GM23338 (cell line): ENCODE measurements at regions not wholly inside any gene's neighbourhood (a gene's known extent, or its start where the extent isn't known, plus 50 kb on each side); places are given as distances from the start of the nearest gene placed in this dataset.

Experiments used
- ATAC-seq: fragments of 200-7000 bp; cut with Tn5 transposase; 3 replicates; pipeline ENCODE4 v1.9.1; 2020
- DNase-seq: peaks from one replicate; pipeline ENCODE4 v3.0.0-alpha.2; 2015; ENCODE audit warnings: low spot score
- H2AFZ ChIP-seq: fragments of 200-600 bp; sonication (generic); 2 replicates; pipeline ENCODE4 v1.8.0; 2016; ENCODE audit warnings: antibody characterized with exemption, mild to moderate bottlenecking, moderate library complexity
- H3F3A ChIP-seq: fragments of 200-600 bp; sonication (generic); replicated peaks from 2 replicates; pipeline ENCODE4 v1.8.0; 2017; ENCODE audit warnings: antibody characterized with exemption, mixed run types, low read depth
- H3K27ac ChIP-seq: fragments of 200-600 bp; sonication (generic); 2 replicates; pipeline ENCODE4 v1.6.1; 2016; ENCODE audit warnings: low read depth
- H3K27me3 ChIP-seq: fragments of 200-600 bp; sonication (generic); 2 replicates; pipeline ENCODE4 v1.8.0; 2016; ENCODE audit warnings: mild to moderate bottlenecking, mixed run types, moderate library complexity; ENCODE audit not compliant: insufficient read depth
- H3K36me3 ChIP-seq: fragments of 200-600 bp; sonication (generic); 2 replicates; pipeline ENCODE4 v1.8.0; 2016; ENCODE audit warnings: mild to moderate bottlenecking; ENCODE audit not compliant: insufficient read depth
- H3K4me1 ChIP-seq: fragments of 200-600 bp; sonication (generic); 2 replicates; pipeline ENCODE4 v1.8.0; 2016; ENCODE audit warnings: mild to moderate bottlenecking, moderate library complexity; ENCODE audit not compliant: insufficient read depth
- H3K4me2 ChIP-seq: fragments of 200-600 bp; sonication (generic); 2 replicates; pipeline ENCODE4 v1.7.1; 2017; ENCODE audit warnings: mixed run types
- H3K4me3 ChIP-seq: fragments of 200-600 bp; sonication (generic); 2 replicates; pipeline ENCODE4 v1.6.1; 2016; ENCODE audit warnings: mixed run types
- H3K79me2 ChIP-seq: fragments of 200-600 bp; sonication (generic); replicated peaks from 2 replicates; pipeline ENCODE4 v1.8.0; 2017; ENCODE audit warnings: mild to moderate bottlenecking; ENCODE audit not compliant: insufficient read depth
- H3K9me2 ChIP-seq: fragments of 200-600 bp; sonication (generic); 2 replicates; pipeline ENCODE4 v1.8.0; 2017; ENCODE audit not compliant: insufficient read depth
- H4K20me1 ChIP-seq: fragments of 200-600 bp; sonication (generic); replicated peaks from 2 replicates; pipeline ENCODE4 v1.8.0; 2017; ENCODE audit warnings: mild to moderate bottlenecking; ENCODE audit not compliant: insufficient read depth
- H3K27ac Mint-ChIP-seq: 2 replicates; pipeline ENCODE4 v1.8.0; 2020; ENCODE audit warnings: inconsistent platforms, mild to moderate bottlenecking, moderate library complexity, mixed read lengths
- H3K27me3 Mint-ChIP-seq: 3 replicates; pipeline ENCODE4 v1.8.0; 2022; ENCODE audit warnings: low read depth, mild to moderate bottlenecking, moderate library complexity, mixed read lengths, inconsistent platforms; ENCODE audit not compliant: insufficient read depth, poor library complexity
- H3K36me3 Mint-ChIP-seq: 3 replicates; pipeline ENCODE4 v1.8.0; 2021; ENCODE audit warnings: low read depth, mild to moderate bottlenecking, inconsistent platforms, moderate library complexity, mixed read lengths
- H3K4me1 Mint-ChIP-seq: 3 replicates; pipeline ENCODE4 v1.8.0; 2020; ENCODE audit warnings: mild to moderate bottlenecking, inconsistent platforms, mixed read lengths
- H3K4me3 Mint-ChIP-seq: 3 replicates; pipeline ENCODE4 v1.8.0; 2021; ENCODE audit warnings: moderate library complexity, mild to moderate bottlenecking, inconsistent platforms, mixed read lengths
- H3K9me3 Mint-ChIP-seq: 3 replicates; pipeline ENCODE4 v1.8.0; 2020; ENCODE audit warnings: moderate library complexity, mild to moderate bottlenecking, inconsistent platforms, mixed read lengths
- CREB1 ChIP-seq: fragments of 250-450 bp; sonication (Bioruptor Pico); IDR thresholded peaks from 2 replicates; pipeline ENCODE4 v1.5.0; 2020; ENCODE audit warnings: low read depth, mild to moderate bottlenecking, moderate library complexity
- EZH2 ChIP-seq: fragments of 200-600 bp; sonication (generic); IDR thresholded peaks from one replicate; pipeline ENCODE4 v1.8.0; 2017; ENCODE audit warnings: antibody characterized with exemption, mild to moderate bottlenecking, low read depth; ENCODE audit not compliant: unreplicated experiment
- EZH2phosphoT487 ChIP-seq: fragments of 200-600 bp; sonication (generic); IDR thresholded peaks from one replicate; pipeline ENCODE4 v1.8.1; 2018; ENCODE audit warnings: antibody characterized with exemption; ENCODE audit not compliant: unreplicated experiment
- JUNB ChIP-seq: IDR thresholded peaks from one replicate; pipeline ENCODE4 v1.6.1; 2016; ENCODE audit warnings: antibody characterized with exemption; ENCODE audit not compliant: unreplicated experiment
- NANOG ChIP-seq: IDR thresholded peaks from 2 replicates; pipeline ENCODE4 v1.6.1; 2016; ENCODE audit warnings: antibody characterized with exemption, borderline replicate concordance
- POLR2AphosphoS5 ChIP-seq: IDR thresholded peaks from 2 replicates; pipeline ENCODE4 v1.6.1; 2016; ENCODE audit warnings: antibody characterized with exemption, low read depth
- STAT1 ChIP-seq: IDR thresholded peaks from one replicate; pipeline ENCODE4 v1.6.1; 2016; ENCODE audit warnings: antibody characterized with exemption; ENCODE audit not compliant: unreplicated experiment
- ZNF114 ChIP-seq: fragments of 250-450 bp; sonication (Bioruptor Pico); IDR thresholded peaks from 2 replicates; pipeline ENCODE4 v1.5.0; 2020; ENCODE audit warnings: mild to moderate bottlenecking, moderate library complexity
- ZNF331 ChIP-seq: fragments of 250-450 bp; sonication (Bioruptor Pico); IDR thresholded peaks from 2 replicates; pipeline ENCODE4 v1.5.0; 2020; ENCODE audit warnings: low read depth, mild to moderate bottlenecking, moderate library complexity
- ZNF462 ChIP-seq: fragments of 250-450 bp; sonication (Bioruptor Pico); IDR thresholded peaks from 2 replicates; pipeline ENCODE4 v1.5.0; 2020; ENCODE audit warnings: mild to moderate bottlenecking, moderate library complexity
- TF ChIP-seq, protein P1 (sequence below): IDR thresholded peaks from 2 replicates; pipeline ENCODE4 v1.6.1; 2016; ENCODE audit warnings: antibody characterized with exemption
- TF ChIP-seq, protein P2 (sequence below), 2 experiments: fragments of 200-600 bp in 1 of 2; sonication (generic) in 1 of 2; conservative IDR thresholded peaks; 2 replicates each; pipeline versions ENCODE4 v1.5.1 to v1.6.1; 2016 to 2017; ENCODE audit warnings: antibody characterized with exemption in 2 of 2, low read depth in 2 of 2, mild to moderate bottlenecking in 2 of 2, moderate library complexity in 1 of 2

DNA sequence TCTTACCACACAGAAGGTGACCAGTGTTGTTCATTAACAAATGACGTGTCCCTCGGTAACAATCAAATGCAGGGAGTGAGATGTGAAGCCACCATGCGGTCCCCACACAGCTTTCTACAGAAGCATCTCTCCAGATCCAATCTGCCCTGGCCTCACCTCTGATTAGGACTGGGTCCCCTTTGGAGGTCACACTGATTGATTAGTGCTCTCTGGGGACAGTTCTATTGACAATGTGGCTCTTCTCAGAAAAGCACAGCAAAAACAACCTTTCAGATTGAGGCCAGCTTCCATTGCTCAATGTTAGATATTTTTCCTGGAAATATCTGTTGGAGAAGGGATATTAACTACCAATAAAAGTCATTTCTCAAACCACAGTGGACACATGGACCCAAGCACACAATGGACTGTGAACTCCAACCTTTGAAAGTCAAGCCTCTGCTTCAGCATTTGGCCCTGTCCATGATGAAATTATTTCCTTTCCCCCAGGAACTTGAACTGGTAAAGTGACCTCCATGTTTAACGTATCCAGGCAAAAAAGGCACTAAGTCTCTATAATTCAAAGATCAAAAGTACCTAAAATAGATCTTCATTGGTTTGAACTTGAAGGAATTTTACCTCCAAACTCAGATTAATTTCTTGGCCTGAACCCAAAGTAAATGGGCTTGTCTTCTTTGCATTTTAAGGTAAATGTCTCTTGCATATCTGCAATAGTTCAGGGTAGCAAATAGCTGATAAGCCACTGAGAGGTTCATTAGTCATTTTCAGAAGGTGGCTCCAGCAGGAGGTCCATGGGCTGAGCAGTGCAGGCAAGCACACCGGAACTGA, 118.5 kb downstream of the FOXA2 start:
- Mint-ChIP-seq H3K9me3 (no peaks in the 10 kb centered on the region), H3K4me1 (peaks cover 19% of the 10 kb centered on the region), H3K36me3 (no peaks in the 10 kb centered on the region), H3K27ac (no peak overlapping the region), H3K4me3 (no peak overlapping the region), H3K27me3 (peaks cover 16% of the 10 kb centered on the region)
- Histone ChIP-seq H3K4me3 (no peak overlapping the region), H4K20me1 (peaks cover 11% of the 10 kb centered on the region; the same call in 1 of the 2 replicates), H3F3A (no peaks in the 10 kb centered on the region), H2AFZ (no peak overlapping the region), H3K36me3 (no peaks in the 10 kb centered on the region), H3K27me3 (peaks cover 23% of the 10 kb centered on the region), H3K79me2 (no peaks in the 10 kb centered on the region), H3K4me2 (no peak overlapping the region), H3K4me1 (peaks cover 17% of the 10 kb centered on the region), H3K27ac (no peak overlapping the region), H3K9me2 (no peaks in the 10 kb centered on the region)
- ATAC-seq (no peak), DNase-seq (no peak)
- TF ChIP-seq ZNF462 (no peak), EZH2phosphoT487 (no peak), ZNF331 (CRISPR knock-in tag) (no peak), STAT1 (no peak), POLR2AphosphoS5 (no peak), EZH2 (no peak), JUNB (no peak), NANOG (no peak), CREB1 (CRISPR knock-in tag) (no peak), ZNF114 (CRISPR knock-in tag) (no peak)
- TF ChIP-seq, protein P1, sequence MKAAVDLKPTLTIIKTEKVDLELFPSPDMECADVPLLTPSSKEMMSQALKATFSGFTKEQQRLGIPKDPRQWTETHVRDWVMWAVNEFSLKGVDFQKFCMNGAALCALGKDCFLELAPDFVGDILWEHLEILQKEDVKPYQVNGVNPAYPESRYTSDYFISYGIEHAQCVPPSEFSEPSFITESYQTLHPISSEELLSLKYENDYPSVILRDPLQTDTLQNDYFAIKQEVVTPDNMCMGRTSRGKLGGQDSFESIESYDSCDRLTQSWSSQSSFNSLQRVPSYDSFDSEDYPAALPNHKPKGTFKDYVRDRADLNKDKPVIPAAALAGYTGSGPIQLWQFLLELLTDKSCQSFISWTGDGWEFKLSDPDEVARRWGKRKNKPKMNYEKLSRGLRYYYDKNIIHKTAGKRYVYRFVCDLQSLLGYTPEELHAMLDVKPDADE = no peak
- TF ChIP-seq, protein P2, sequence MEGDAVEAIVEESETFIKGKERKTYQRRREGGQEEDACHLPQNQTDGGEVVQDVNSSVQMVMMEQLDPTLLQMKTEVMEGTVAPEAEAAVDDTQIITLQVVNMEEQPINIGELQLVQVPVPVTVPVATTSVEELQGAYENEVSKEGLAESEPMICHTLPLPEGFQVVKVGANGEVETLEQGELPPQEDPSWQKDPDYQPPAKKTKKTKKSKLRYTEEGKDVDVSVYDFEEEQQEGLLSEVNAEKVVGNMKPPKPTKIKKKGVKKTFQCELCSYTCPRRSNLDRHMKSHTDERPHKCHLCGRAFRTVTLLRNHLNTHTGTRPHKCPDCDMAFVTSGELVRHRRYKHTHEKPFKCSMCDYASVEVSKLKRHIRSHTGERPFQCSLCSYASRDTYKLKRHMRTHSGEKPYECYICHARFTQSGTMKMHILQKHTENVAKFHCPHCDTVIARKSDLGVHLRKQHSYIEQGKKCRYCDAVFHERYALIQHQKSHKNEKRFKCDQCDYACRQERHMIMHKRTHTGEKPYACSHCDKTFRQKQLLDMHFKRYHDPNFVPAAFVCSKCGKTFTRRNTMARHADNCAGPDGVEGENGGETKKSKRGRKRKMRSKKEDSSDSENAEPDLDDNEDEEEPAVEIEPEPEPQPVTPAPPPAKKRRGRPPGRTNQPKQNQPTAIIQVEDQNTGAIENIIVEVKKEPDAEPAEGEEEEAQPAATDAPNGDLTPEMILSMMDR (conservative IDR thresholded peaks at IDR 0.05; ENCODE audit: low read depth in 2 of 2) = no peak
